IMR-90 (cell line): ENCODE measurements at regions not wholly inside any gene's neighbourhood (a gene's known extent, or its start where the extent isn't known, plus 50 kb on each side); places are given as distances from the start of the nearest gene placed in this dataset.

Experiments
- ATAC-seq: fragments of 200-7000 bp; cut with Tn5 transposase; 2 replicates; pipeline ENCODE4 v1.9.1; 2020; ENCODE audit warnings: low read depth, mild to moderate bottlenecking, moderate library complexity
- BruUV-seq: library from RNA; stranded (reverse); fragments of 400-500 nt; replicated peaks from 2 replicates; lab custom pipeline; 2021; lab: Mats Ljungman, UMichigan
- CTCF ChIA-PET: fragments of 300-600 bp; formaldehyde crosslinking; extraction: SDS; loops from one replicate; lab custom pipeline; 2021; ENCODE audit warnings: antibody characterized with exemption; lab: Yijun Ruan, JAX
- POLR2A ChIA-PET: fragments of 300-600 bp; sonication (Branson Sonifier 250); formaldehyde crosslinking; loops from one replicate; lab custom pipeline; 2022; ENCODE audit warnings: antibody characterized with exemption; ENCODE audit not compliant: unreplicated experiment; lab: Charles Lee
- DNase-seq: peaks from one replicate; pipeline ENCODE4 v3.0.0; 2013
- H2AFZ ChIP-seq: replicated peaks from 2 replicates; pipeline ENCODE3; 2013; ENCODE audit warnings: low read length, mild to moderate bottlenecking; ENCODE audit not compliant: poor library complexity
- H2AK5ac ChIP-seq: 2 replicates; pipeline ENCODE4 v1.6.1; 2013; ENCODE audit warnings: low read depth, low read length, inconsistent platforms
- H2AK9ac ChIP-seq: replicated peaks from 2 replicates; pipeline ENCODE3; 2013; ENCODE audit warnings: mild to moderate bottlenecking, low read depth, low read length, moderate library complexity; ENCODE audit not compliant: poor library complexity
- H2BK120ac ChIP-seq: 2 replicates; pipeline ENCODE4 v1.6.1; 2013; ENCODE audit warnings: low read depth, low read length, inconsistent platforms
- H2BK15ac ChIP-seq: 3 replicates; pipeline ENCODE4 v1.6.1; 2013; ENCODE audit warnings: low read depth, low read length, inconsistent platforms
- H2BK20ac ChIP-seq: 2 replicates; pipeline ENCODE4 v1.6.1; 2013; ENCODE audit warnings: low read depth, mild to moderate bottlenecking, inconsistent platforms, low read length, moderate library complexity
- H2BK5ac ChIP-seq: 2 replicates; pipeline ENCODE4 v1.6.1; 2013; ENCODE audit warnings: mild to moderate bottlenecking, low read depth, low read length, inconsistent platforms; ENCODE audit not compliant: poor library complexity, severe bottlenecking
- H3K14ac ChIP-seq: replicated peaks from 2 replicates; pipeline ENCODE4 v1.6.1; 2013; ENCODE audit warnings: low read depth, low read length, inconsistent platforms
- H3K18ac ChIP-seq: 2 replicates; pipeline ENCODE4 v1.6.1; 2013; ENCODE audit warnings: low read depth, low read length, control low read depth
- H3K23ac ChIP-seq: 2 replicates; pipeline ENCODE4 v1.6.1; 2013; ENCODE audit warnings: low read depth, low read length, inconsistent platforms
- H3K27ac ChIP-seq: 2 replicates; pipeline ENCODE4 v1.5.1; 2013; ENCODE audit warnings: mild to moderate bottlenecking, control low read depth, low read length; ENCODE audit not compliant: insufficient read depth
- H3K27me3 ChIP-seq: 2 replicates; pipeline ENCODE4 v1.6.1; 2013; ENCODE audit warnings: low read length; ENCODE audit not compliant: control insufficient read depth, insufficient read depth
- H3K36me3 ChIP-seq: 2 replicates; pipeline ENCODE4 v1.6.1; 2013; ENCODE audit warnings: low read length, mixed read lengths; ENCODE audit not compliant: control insufficient read depth, insufficient read depth
- H3K4ac ChIP-seq: 2 replicates; pipeline ENCODE4 v1.6.1; 2013; ENCODE audit warnings: low read depth, low read length, inconsistent platforms
- H3K4me1 ChIP-seq: 2 replicates; pipeline ENCODE4 v1.6.1; 2013; ENCODE audit warnings: low read length, mixed read lengths; ENCODE audit not compliant: control insufficient read depth, insufficient read depth
- H3K4me2 ChIP-seq: 2 replicates; pipeline ENCODE4 v1.6.1; 2013; ENCODE audit warnings: low read depth, mild to moderate bottlenecking, control low read depth, low read length, moderate library complexity
- H3K4me3 ChIP-seq: 2 replicates; pipeline ENCODE4 v1.5.1; 2013; ENCODE audit warnings: low read depth, mild to moderate bottlenecking, control low read depth, low read length, moderate library complexity; ENCODE audit not compliant: insufficient read depth
- H3K56ac ChIP-seq: 2 replicates; pipeline ENCODE4 v1.6.1; 2013; ENCODE audit warnings: low read length, inconsistent platforms; ENCODE audit not compliant: insufficient read depth; ENCODE audit errors: extremely low read depth
- H3K79me1 ChIP-seq, 2 experiments: 2 replicates each; pipeline ENCODE4 v1.6.1; 2013; ENCODE audit warnings: low read length in 2 of 2, inconsistent platforms in 1 of 2, low read depth in 1 of 2
- H3K9ac ChIP-seq: 2 replicates; pipeline ENCODE4 v1.6.1; 2013; ENCODE audit warnings: low read depth, low read length, control low read depth
- H3K9me1 ChIP-seq: 2 replicates; pipeline ENCODE4 v1.6.1; 2013; ENCODE audit warnings: low read length, inconsistent platforms; ENCODE audit not compliant: insufficient read depth
- H3K9me3 ChIP-seq: 2 replicates; pipeline ENCODE4 v1.6.1; 2013; ENCODE audit warnings: low read length; ENCODE audit not compliant: control insufficient read depth, insufficient read depth
- H4K20me1 ChIP-seq: 2 replicates; pipeline ENCODE4 v1.6.1; 2013; ENCODE audit warnings: low read length, inconsistent platforms; ENCODE audit not compliant: insufficient read depth
- H4K5ac ChIP-seq: 2 replicates; pipeline ENCODE4 v1.6.1; 2013; ENCODE audit warnings: mild to moderate bottlenecking, low read depth, low read length, control low read depth
- H4K8ac ChIP-seq, 2 experiments: 2 replicates each; pipeline ENCODE4 v1.6.1; 2013; ENCODE audit warnings: low read depth in 2 of 2, low read length in 2 of 2, control low read depth in 1 of 2, inconsistent platforms in 1 of 2
- H4K91ac ChIP-seq: 2 replicates; pipeline ENCODE4 v1.6.1; 2013; ENCODE audit warnings: low read depth, low read length, inconsistent platforms; ENCODE audit not compliant: insufficient read depth
- BHLHE40 ChIP-seq: fragments of 150-350 bp; IDR thresholded peaks from 2 replicates; pipeline ENCODE4 v1.6.1; 2016; ENCODE audit warnings: mild to moderate bottlenecking, low read depth, low read length
- CEBPB ChIP-seq: IDR thresholded peaks from 2 replicates; pipeline ENCODE4 v1.6.1; 2012; ENCODE audit warnings: low read depth, low read length, improper control_type of control experiment
- FOS ChIP-seq: fragments of 150-350 bp; IDR thresholded peaks from 2 replicates; pipeline ENCODE4 v1.6.1; 2016; ENCODE audit warnings: low read depth, low read length
- MAFK ChIP-seq: IDR thresholded peaks from 2 replicates; pipeline ENCODE4 v1.6.1; 2012; ENCODE audit warnings: low read depth, low read length, improper control_type of control experiment
- MAZ ChIP-seq: IDR thresholded peaks from 2 replicates; pipeline ENCODE4 v1.6.1; 2012; ENCODE audit warnings: low read depth, mild to moderate bottlenecking, low read length, improper control_type of control experiment, moderate library complexity, borderline replicate concordance
- MXI1 ChIP-seq: IDR thresholded peaks from 2 replicates; pipeline ENCODE4 v1.6.1; 2012; ENCODE audit warnings: low read depth, mild to moderate bottlenecking, low read length, moderate library complexity, borderline replicate concordance
- NFE2L2 ChIP-seq: fragments of 150-350 bp; IDR thresholded peaks from 2 replicates; pipeline ENCODE4 v1.6.1; 2016; ENCODE audit warnings: low read depth, mild to moderate bottlenecking, low read length
- POLR2A ChIP-seq: IDR thresholded peaks from 2 replicates; pipeline ENCODE4 v1.6.1; 2012; ENCODE audit warnings: mild to moderate bottlenecking, low read depth, low read length
- RAD21 ChIP-seq: IDR thresholded peaks from 2 replicates; pipeline ENCODE4 v1.6.1; 2012; ENCODE audit warnings: low read length, improper control_type of control experiment
- RCOR1 ChIP-seq: IDR thresholded peaks from 2 replicates; pipeline ENCODE4 v1.6.1; 2012; ENCODE audit warnings: mild to moderate bottlenecking, low read length, improper control_type of control experiment; ENCODE audit not compliant: insufficient replicate concordance
- RFX5 ChIP-seq: IDR thresholded peaks from 2 replicates; pipeline ENCODE4 v1.8.0; 2012; ENCODE audit warnings: low read depth, mild to moderate bottlenecking, low read length, moderate library complexity
- SMC3 ChIP-seq: fragments of 150-350 bp; IDR thresholded peaks from 2 replicates; pipeline ENCODE4 v1.6.1; 2016; ENCODE audit warnings: low read depth, mild to moderate bottlenecking, antibody characterized with exemption, low read length, moderate library complexity
- WGBS, 2 experiments: methylation state at CpG; one replicate each; pipeline versions ENCODE4 v1.1.5 to v1.1.7; 2013; ENCODE audit warnings: missing lambda C conversion rate in 2 of 2; ENCODE audit not compliant: insufficient read length in 1 of 2; ENCODE audit errors: extremely low coverage in 2 of 2; 5-methylcytosine and 5-hydroxymethylcytosine counted together
- dilution Hi-C: fragments of 300-500 bp; cut with HindIII; formaldehyde crosslinking; loops from one replicate; pipeline ENCODE4 v1.14.3; 2018; ENCODE audit warnings: low sequenced_read_pairs; ENCODE audit not compliant: unreplicated experiment
- in situ Hi-C: fragments of 300-500 bp; cut with MboI; formaldehyde crosslinking; loops from 3 replicates; pipeline ENCODE4 v1.14.3; 2019; ENCODE audit warnings: low sequenced_read_pairs, inconsistent platforms, mixed read lengths
- intact Hi-C: fragments of 100-400 bp; cut with micrococcal nuclease; formaldehyde crosslinking; loops from 2 replicates; pipeline ENCODE4 v1.10.0; 2022
- TF ChIP-seq, protein P1 (sequence below): fragments of 150-350 bp; IDR thresholded peaks from 2 replicates; pipeline ENCODE4 v1.6.1; 2017; ENCODE audit warnings: mild to moderate bottlenecking, antibody characterized with exemption, low read length, low read depth
- TF ChIP-seq, protein P2 (sequence below): fragments of 150-350 bp; IDR thresholded peaks from 2 replicates; pipeline ENCODE4 v1.6.1; 2016; ENCODE audit warnings: low read depth, mild to moderate bottlenecking, low read length, moderate library complexity, borderline replicate concordance
- TF ChIP-seq, protein P3 (sequence below): conservative IDR thresholded peaks from 2 replicates; pipeline ENCODE4 v1.5.1; 2012; ENCODE audit warnings: mild to moderate bottlenecking, low read depth, low read length, improper control_type of control experiment

DNA sequence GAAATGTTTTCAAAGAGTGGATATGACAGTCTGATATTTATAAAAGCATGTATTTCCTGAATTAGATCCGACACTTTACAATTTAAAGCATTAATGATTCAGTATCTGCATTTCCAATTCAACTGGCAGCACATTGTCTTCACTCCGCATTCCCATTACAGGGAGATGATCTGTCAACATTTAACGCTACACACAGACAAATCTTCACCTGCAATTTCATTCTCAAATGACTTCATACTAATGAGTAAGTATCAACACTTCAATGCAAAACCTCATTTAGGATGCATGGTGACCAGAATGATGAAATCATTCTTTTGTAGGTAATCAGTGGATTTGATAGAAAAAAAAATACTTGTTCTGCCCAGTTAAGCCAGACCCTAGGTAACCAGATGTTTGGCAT, 749.6 kb downstream of the CENPC start:
- ChIA-PET CTCF (no interaction called here), POLR2A (no interaction called here)
- ATAC-seq: no peak
- Histone ChIP-seq H3K9me3 (no peaks in the 10 kb centered on the region), H3K27me3 (no peaks in the 10 kb centered on the region), H4K20me1 (no peaks in the 10 kb centered on the region), H3K14ac (no peak overlapping the region), H4K91ac (no peak overlapping the region), H3K56ac (no peak overlapping the region), H3K9ac (no peak overlapping the region), H3K36me3 (no peaks in the 10 kb centered on the region), H4K8ac (no peak overlapping the region), H2AK5ac (no peak overlapping the region), H2BK5ac (no peak overlapping the region), H3K4me1 (no peaks in the 10 kb centered on the region), H3K27ac (no peak overlapping the region), H2AK9ac (no peak overlapping the region), H3K18ac (no peak overlapping the region), H3K4ac (no peak overlapping the region), H2BK120ac (no peak overlapping the region), H2BK15ac (no peak overlapping the region), H2BK20ac (no peak overlapping the region), H3K79me1 (no peaks in the 10 kb centered on the region), H3K4me2 (no peak overlapping the region), H2AFZ (no peak overlapping the region), H3K4me3 (no peak overlapping the region), H3K9me1 (no peaks in the 10 kb centered on the region), H3K23ac (no peak overlapping the region), H4K5ac (no peak overlapping the region)
- WGBS, 2 experiments: no CpG with 5 or more reads among the region's 3 CpGs
- no TSS peak for BruUV-seq
- in situ Hi-C loops (no loop called here), intact Hi-C loops (no loop called here), dilution Hi-C loops (no loop called here)
- TF ChIP-seq RAD21 (no peak), RCOR1 (no peak), RFX5 (no peak), MXI1 (no peak), BHLHE40 (no peak), NFE2L2 (no peak), MAFK (no peak), MAZ (no peak), FOS (no peak), CEBPB (no peak), SMC3 (no peak), POLR2A (no peak)
- TF ChIP-seq, protein P1, sequence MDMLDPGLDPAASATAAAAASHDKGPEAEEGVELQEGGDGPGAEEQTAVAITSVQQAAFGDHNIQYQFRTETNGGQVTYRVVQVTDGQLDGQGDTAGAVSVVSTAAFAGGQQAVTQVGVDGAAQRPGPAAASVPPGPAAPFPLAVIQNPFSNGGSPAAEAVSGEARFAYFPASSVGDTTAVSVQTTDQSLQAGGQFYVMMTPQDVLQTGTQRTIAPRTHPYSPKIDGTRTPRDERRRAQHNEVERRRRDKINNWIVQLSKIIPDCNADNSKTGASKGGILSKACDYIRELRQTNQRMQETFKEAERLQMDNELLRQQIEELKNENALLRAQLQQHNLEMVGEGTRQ: no peak
- TF ChIP-seq, protein P2, sequence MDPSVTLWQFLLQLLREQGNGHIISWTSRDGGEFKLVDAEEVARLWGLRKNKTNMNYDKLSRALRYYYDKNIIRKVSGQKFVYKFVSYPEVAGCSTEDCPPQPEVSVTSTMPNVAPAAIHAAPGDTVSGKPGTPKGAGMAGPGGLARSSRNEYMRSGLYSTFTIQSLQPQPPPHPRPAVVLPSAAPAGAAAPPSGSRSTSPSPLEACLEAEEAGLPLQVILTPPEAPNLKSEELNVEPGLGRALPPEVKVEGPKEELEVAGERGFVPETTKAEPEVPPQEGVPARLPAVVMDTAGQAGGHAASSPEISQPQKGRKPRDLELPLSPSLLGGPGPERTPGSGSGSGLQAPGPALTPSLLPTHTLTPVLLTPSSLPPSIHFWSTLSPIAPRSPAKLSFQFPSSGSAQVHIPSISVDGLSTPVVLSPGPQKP: no peak
- TF ChIP-seq, protein P3, sequence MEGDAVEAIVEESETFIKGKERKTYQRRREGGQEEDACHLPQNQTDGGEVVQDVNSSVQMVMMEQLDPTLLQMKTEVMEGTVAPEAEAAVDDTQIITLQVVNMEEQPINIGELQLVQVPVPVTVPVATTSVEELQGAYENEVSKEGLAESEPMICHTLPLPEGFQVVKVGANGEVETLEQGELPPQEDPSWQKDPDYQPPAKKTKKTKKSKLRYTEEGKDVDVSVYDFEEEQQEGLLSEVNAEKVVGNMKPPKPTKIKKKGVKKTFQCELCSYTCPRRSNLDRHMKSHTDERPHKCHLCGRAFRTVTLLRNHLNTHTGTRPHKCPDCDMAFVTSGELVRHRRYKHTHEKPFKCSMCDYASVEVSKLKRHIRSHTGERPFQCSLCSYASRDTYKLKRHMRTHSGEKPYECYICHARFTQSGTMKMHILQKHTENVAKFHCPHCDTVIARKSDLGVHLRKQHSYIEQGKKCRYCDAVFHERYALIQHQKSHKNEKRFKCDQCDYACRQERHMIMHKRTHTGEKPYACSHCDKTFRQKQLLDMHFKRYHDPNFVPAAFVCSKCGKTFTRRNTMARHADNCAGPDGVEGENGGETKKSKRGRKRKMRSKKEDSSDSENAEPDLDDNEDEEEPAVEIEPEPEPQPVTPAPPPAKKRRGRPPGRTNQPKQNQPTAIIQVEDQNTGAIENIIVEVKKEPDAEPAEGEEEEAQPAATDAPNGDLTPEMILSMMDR: no peak
- DNase-seq: no peak
